ENCODE measurements at regions not wholly inside any gene's neighbourhood (a gene's known extent, or its start where the extent isn't known, plus 50 kb on each side); places are given as distances from the start of the nearest gene placed in this dataset.
A peak's percentile ranks its signal among the peaks of the same experiment; 100 is the strongest.

DNA sequence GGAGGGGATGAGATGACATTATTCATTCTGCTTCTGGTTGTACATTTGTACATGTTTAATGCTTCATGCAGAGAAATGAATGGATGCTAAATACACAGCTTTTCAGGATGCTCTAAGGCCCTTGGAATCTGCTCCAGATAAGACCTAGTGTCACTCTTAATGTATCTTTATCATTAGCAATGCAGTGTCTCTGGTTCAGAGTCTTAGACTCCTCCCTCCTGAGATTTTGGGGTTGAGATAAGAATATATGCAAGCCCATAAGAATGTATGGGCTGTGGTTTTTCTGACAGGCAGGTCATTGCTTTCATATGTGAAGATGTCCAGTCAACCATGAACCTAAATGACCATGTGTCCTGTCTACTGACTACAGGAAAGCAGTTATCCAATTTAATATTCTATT, 415.5 kb downstream of the RPS6KC1 start:
- no peaks in the 10 kb centered on the region for H3K9me3 ChIP-seq (ENCODE audit: low read length)
- no peaks in the 10 kb centered on the region for H3K4me1 ChIP-seq (ENCODE audit: insufficient read depth, low read length)
- no peak overlapping the region for H2AFZ ChIP-seq (ENCODE audit: low read depth, low read length)
- H3K27me3 ChIP-seq (ENCODE audit: insufficient read depth, low read length): no peaks in the 10 kb centered on the region
- H3K36me3 ChIP-seq (ENCODE audit: insufficient read depth, low read length): no peaks in the 10 kb centered on the region
- no peak overlapping the region for H3K4me3 ChIP-seq (ENCODE audit: low read length)

DNA sequence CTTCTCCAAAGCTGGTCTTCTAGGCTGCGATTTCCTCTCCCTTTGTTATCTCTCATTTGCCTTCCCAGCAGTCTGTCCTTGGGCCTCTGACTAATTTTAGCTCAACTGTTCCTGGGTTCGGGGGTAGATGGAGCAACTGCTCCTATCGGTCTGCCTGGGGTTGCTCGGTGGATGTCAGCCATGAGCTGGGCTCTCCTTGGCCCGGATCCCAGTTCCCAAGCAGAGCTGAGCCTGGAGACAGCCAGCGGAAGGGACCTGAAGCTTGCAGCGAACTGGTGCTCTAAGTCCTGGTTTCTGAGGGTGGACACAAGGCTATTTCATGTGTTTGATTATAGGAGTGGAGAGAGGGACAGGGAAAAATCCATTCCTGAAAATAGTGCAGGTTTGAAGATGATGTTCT, 423.0 kb downstream of the RPS6KC1 start:
- Histone ChIP-seq H3K9me3 (ENCODE audit: low read length) (no peaks in the 10 kb centered on the region), H2AFZ (ENCODE audit: low read depth, low read length) (no peak overlapping the region), H3K36me3 (ENCODE audit: insufficient read depth, low read length) (no peaks in the 10 kb centered on the region), H3K4me3 (ENCODE audit: low read length) (no peak overlapping the region), H3K27me3 (ENCODE audit: insufficient read depth, low read length) (no peaks in the 10 kb centered on the region), H3K4me1 (ENCODE audit: insufficient read depth, low read length) (no peaks in the 10 kb centered on the region)

DNA sequence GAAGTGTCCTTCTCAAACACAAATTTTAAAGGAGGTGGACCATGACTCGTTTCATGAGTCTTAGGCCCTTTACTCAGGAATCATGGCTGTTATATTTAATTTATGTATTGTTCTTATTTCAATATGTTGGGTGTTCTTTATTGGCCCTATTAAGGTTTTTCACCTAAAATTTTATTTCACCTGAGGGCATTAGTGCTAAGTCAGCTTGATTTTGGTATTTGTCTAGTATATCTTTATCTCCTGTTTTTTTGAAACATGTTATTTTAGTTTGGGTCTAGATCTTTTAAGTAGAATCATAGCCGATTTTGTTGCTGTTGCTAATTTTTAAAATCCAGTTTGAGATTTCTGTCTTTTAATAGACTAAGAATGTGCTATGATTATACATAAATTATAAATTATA, 430.4 kb downstream of the RPS6KC1 start:
- Histone ChIP-seq H2AFZ (ENCODE audit: low read depth, low read length) (no peak overlapping the region), H3K36me3 (ENCODE audit: insufficient read depth, low read length) (no peaks in the 10 kb centered on the region), H3K4me3 (ENCODE audit: low read length) (no peak overlapping the region), H3K27me3 (ENCODE audit: insufficient read depth, low read length) (no peaks in the 10 kb centered on the region), H3K9me3 (ENCODE audit: low read length) (no peaks in the 10 kb centered on the region), H3K4me1 (ENCODE audit: insufficient read depth, low read length) (no peaks in the 10 kb centered on the region)

DNA sequence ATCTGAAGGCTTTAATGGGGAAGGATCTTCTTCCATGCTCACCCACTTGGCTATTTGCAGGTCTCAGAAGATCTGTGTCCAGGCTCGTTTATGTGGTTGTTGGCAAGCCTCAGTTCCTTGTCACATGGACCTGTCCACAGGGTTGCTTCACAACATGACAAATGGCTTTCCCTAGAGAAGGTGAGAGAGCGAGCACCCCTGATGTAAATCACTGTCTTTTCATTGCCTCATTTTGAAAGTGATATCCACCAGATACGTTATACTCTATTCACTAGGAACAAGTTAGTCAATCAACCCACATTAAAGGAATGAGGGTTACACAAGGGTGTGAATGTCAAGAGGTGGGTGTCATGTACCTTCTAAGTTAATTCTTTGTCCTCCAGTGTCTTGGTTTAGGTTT, 433.3 kb downstream of the RPS6KC1 start:
- Histone ChIP-seq H3K4me3 (ENCODE audit: low read length) (no peak overlapping the region), H3K36me3 (ENCODE audit: insufficient read depth, low read length) (no peaks in the 10 kb centered on the region), H3K27me3 (ENCODE audit: insufficient read depth, low read length) (no peaks in the 10 kb centered on the region), H2AFZ (ENCODE audit: low read depth, low read length) (no peak overlapping the region), H3K9me3 (ENCODE audit: low read length) (no peaks in the 10 kb centered on the region), H3K4me1 (ENCODE audit: insufficient read depth, low read length) (no peaks in the 10 kb centered on the region)

DNA sequence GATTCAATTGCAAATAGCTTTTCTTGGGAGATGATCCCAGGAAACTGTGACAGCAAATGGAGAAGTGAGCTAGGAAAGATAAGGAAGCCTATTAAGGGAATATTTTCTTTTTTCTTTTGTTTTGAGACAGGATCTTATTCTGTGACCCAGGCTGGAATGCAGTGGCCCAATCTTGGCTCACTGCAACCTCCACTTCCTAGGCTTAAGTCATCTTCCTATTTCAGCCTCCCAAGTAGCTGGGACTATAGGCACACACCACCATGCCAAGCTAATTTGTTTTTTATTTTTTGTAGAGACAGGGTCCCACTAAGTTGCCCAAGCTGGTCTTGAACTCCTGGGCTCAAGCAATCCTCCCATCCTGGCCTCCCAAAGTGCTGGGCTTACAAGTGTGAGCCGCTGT, 433.7 kb downstream of the RPS6KC1 start:
- H3K4me1 ChIP-seq (ENCODE audit: insufficient read depth, low read length): no peaks in the 10 kb centered on the region
- no peak overlapping the region for H2AFZ ChIP-seq (ENCODE audit: low read depth, low read length)
- H3K36me3 ChIP-seq (ENCODE audit: insufficient read depth, low read length): no peaks in the 10 kb centered on the region
- H3K9me3 ChIP-seq (ENCODE audit: low read length): no peaks in the 10 kb centered on the region
- no peak overlapping the region for H3K4me3 ChIP-seq (ENCODE audit: low read length)
- H3K27me3 ChIP-seq (ENCODE audit: insufficient read depth, low read length): no peaks in the 10 kb centered on the region

DNA sequence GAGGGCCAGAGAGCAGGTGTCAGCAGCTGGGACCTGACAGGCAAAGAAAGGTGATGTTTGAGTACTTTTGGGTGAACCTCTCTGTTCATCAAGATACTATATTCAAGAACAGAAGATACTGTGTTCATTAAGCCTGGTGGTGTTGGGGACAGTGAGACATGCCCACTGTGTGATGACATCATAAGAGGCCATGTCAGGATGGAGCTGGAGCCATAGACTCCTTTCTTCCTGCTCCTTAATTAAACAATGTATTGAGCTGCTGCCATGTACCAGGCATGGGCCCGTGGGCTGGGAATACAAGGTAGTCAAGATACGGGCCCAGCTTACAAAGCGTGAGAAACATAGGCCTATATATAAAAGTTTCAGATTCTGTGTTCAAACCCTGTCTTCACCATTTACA, 435.4 kb downstream of the RPS6KC1 start:
- Histone ChIP-seq H3K9me3 (ENCODE audit: low read length) (no peaks in the 10 kb centered on the region), H3K4me1 (ENCODE audit: insufficient read depth, low read length) (no peaks in the 10 kb centered on the region), H3K27me3 (ENCODE audit: insufficient read depth, low read length) (no peaks in the 10 kb centered on the region), H3K4me3 (ENCODE audit: low read length) (no peak overlapping the region), H3K36me3 (ENCODE audit: insufficient read depth, low read length) (no peaks in the 10 kb centered on the region), H2AFZ (ENCODE audit: low read depth, low read length) (no peak overlapping the region)

DNA sequence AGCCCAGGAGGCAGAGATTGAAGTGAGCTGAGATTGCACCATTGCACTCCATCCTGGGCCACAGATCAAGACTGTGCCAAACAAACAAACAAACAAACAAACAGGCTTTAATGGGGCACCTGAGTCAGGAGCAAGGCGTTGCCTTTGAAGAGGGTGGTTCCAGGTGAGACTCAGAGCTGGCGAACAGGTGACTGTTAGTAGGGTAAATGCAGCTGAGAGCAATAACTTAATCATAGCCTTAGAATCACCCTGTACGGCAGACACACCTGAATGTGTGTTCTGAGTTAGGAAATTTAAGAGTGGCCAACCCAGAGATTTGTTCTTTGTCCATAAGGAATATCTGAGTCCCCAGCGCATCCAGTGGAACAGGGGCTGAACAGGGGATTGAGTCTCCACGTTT, 440.4 kb downstream of the RPS6KC1 start:
- no peaks in the 10 kb centered on the region for H3K27me3 ChIP-seq (ENCODE audit: insufficient read depth, low read length)
- no peaks in the 10 kb centered on the region for H3K36me3 ChIP-seq (ENCODE audit: insufficient read depth, low read length)
- H3K4me1 ChIP-seq (ENCODE audit: insufficient read depth, low read length): peaks cover 12% of the 10 kb centered on the region
- no peaks in the 10 kb centered on the region for H3K9me3 ChIP-seq (ENCODE audit: low read length)
- no peak overlapping the region for H2AFZ ChIP-seq (ENCODE audit: low read depth, low read length)
- no peak overlapping the region for H3K4me3 ChIP-seq (ENCODE audit: low read length)

- Histone ChIP-seq H3K36me3 (ENCODE audit: insufficient read depth, low read length) (no peaks in the 10 kb centered on the region), H2AFZ (ENCODE audit: low read depth, low read length) (peak overlapping the region; percentile 12), H3K4me3 (ENCODE audit: low read length) (no peak overlapping the region), H3K27me3 (ENCODE audit: insufficient read depth, low read length) (no peaks in the 10 kb centered on the region), H3K9me3 (ENCODE audit: low read length) (no peaks in the 10 kb centered on the region), H3K4me1 (ENCODE audit: insufficient read depth, low read length) (peaks cover 12% of the 10 kb centered on the region)
Observed at GRCh38 chr1:213492161-213493041, 441.4 kb downstream of the RPS6KC1 start.

DNA sequence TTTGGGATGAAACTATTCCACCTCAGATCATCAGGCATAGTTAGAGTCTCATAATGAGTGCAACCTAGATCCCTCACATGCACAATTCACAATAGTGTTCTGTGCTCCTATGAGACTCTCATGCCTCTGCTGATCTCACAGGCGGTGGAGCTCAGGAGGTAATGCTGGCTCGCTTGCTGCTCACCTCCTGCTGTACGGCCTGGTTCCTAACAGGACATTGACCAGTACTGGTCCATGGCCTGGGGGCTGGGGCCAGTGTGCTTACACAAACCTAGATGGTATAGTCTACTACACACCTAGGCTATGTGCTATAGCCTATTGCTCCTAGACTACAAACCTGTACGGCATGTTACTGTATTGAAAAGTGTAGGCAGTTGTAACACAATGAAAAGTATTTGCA, 448.4 kb downstream of the RPS6KC1 start:
- Histone ChIP-seq H3K4me1 (ENCODE audit: insufficient read depth, low read length) (no peaks in the 10 kb centered on the region), H3K36me3 (ENCODE audit: insufficient read depth, low read length) (no peaks in the 10 kb centered on the region), H3K9me3 (ENCODE audit: low read length) (no peaks in the 10 kb centered on the region), H3K27me3 (ENCODE audit: insufficient read depth, low read length) (no peaks in the 10 kb centered on the region), H3K4me3 (ENCODE audit: low read length) (no peak overlapping the region), H2AFZ (ENCODE audit: low read depth, low read length) (no peak overlapping the region)

DNA sequence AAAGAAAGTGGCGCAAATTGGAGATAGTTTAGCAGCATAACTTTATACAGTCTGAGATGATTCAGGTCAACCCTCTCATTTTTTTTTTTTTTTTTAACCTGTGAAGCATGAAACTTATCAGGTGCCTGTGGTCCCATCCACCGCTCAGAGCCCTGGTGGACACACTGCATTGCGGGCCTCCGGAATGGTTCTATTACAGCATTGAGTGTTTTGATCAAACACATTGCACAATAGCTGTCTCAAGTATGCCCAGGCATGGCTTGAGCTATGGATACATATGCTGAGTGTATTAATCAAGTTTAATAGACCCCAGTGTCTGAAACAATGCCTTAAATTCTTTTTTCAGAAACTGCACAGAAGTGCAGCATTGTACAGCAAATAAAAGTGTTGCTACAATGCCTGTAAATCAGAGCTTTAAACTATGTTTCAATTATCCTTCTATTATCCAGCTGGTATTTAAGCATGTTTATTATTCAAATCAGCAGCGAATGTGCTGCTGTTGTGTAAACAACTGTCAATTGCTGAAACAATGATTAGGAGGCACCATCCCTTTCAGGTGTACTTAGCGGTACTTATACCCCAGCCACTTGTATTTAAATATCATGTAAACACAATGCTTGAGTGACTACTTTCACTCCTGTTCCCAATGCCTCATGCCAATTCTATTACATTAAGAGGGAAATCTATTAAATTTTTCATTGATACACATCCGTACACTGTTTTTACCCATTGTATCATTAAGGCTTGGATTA, 456.6 kb downstream of the RPS6KC1 start:
- H3K36me3 ChIP-seq (ENCODE audit: insufficient read depth, low read length): no peaks in the 10 kb centered on the region
- no peak overlapping the region for H3K4me3 ChIP-seq (ENCODE audit: low read length)
- H3K27me3 ChIP-seq (ENCODE audit: insufficient read depth, low read length): no peaks in the 10 kb centered on the region
- no peaks in the 10 kb centered on the region for H3K4me1 ChIP-seq (ENCODE audit: insufficient read depth, low read length)
- H3K9me3 ChIP-seq (ENCODE audit: low read length): no peaks in the 10 kb centered on the region
- no peak overlapping the region for H2AFZ ChIP-seq (ENCODE audit: low read depth, low read length)

DNA sequence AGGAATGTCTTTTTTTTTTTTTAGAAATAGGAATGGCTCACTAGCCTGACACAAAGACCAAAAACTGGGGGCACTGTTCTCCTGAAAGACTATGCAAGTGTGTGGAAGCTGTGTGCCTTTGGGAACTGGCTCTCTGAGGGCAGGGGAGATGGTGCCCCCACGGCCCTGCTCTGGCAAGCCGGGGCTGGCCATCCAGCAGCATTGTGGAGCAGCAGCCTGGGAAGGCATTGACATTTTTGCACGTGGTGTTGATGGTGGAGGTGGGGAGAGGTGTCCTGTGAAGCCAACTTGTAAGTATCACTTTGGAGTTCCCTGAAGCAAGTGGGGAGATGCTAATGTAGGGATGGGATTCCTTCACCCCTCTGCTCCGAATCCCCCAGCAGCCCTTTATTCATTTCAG, 460.1 kb downstream of the RPS6KC1 start:
- H3K27me3 ChIP-seq (ENCODE audit: insufficient read depth, low read length): no peaks in the 10 kb centered on the region
- no peaks in the 10 kb centered on the region for H3K36me3 ChIP-seq (ENCODE audit: insufficient read depth, low read length)
- H3K9me3 ChIP-seq (ENCODE audit: low read length): no peaks in the 10 kb centered on the region
- no peak overlapping the region for H2AFZ ChIP-seq (ENCODE audit: low read depth, low read length)
- no peaks in the 10 kb centered on the region for H3K4me1 ChIP-seq (ENCODE audit: insufficient read depth, low read length)
- no peak overlapping the region for H3K4me3 ChIP-seq (ENCODE audit: low read length)

DNA sequence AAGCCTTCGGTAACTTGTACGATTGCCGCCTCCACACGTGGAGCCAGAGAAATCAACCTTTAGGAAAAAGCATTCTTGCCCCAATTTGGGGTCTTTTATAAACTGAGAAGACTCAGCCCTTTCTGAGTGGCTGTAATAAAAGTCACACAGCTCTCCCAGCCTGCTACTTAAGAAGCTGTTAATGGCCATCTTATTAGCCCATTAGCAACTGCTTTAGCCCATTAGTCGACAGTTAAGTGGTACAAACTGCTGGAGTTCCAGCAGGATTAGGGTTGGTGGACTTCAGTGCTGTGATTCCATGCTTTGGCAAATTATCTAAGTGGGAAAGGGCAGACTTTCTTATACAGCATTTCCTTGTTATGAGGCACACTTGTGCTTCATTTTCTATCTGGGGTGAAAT, 461.3 kb downstream of the RPS6KC1 start:
- no peaks in the 10 kb centered on the region for H3K9me3 ChIP-seq (ENCODE audit: low read length)
- H3K4me3 ChIP-seq (ENCODE audit: low read length): no peak overlapping the region
- H3K4me1 ChIP-seq (ENCODE audit: insufficient read depth, low read length): no peaks in the 10 kb centered on the region
- H3K27me3 ChIP-seq (ENCODE audit: insufficient read depth, low read length): no peaks in the 10 kb centered on the region
- H3K36me3 ChIP-seq (ENCODE audit: insufficient read depth, low read length): no peaks in the 10 kb centered on the region
- no peak overlapping the region for H2AFZ ChIP-seq (ENCODE audit: low read depth, low read length)

DNA sequence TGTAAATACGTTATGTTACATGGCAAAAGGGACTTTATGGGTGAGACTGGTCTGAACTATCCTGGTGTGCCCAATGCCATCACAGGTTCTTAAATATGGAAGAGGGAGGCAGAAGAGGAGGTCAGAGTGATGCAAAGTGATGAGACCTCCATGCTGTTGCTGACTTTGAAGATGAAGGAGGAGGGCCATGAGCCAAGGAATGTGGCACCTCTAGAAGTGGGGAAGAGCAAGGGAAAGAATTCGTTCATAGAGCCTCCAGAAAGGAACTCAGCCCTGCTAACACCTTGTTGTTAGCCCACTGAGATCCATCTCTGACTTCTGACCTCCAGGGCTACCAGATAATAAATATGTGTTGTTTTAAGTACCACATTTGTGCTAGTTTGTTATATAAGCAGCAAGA, 462.0 kb downstream of the RPS6KC1 start:
- H3K4me3 ChIP-seq (ENCODE audit: low read length): no peak overlapping the region
- no peaks in the 10 kb centered on the region for H3K4me1 ChIP-seq (ENCODE audit: insufficient read depth, low read length)
- H2AFZ ChIP-seq (ENCODE audit: low read depth, low read length): no peak overlapping the region
- H3K36me3 ChIP-seq (ENCODE audit: insufficient read depth, low read length): no peaks in the 10 kb centered on the region
- H3K27me3 ChIP-seq (ENCODE audit: insufficient read depth, low read length): no peaks in the 10 kb centered on the region
- H3K9me3 ChIP-seq (ENCODE audit: low read length): no peaks in the 10 kb centered on the region

Measured in neuron (in vitro differentiated cells).